ENCODE measurements at regions not wholly inside any gene's neighbourhood (a gene's known extent, or its start where the extent isn't known, plus 50 kb on each side); places are given as distances from the start of the nearest gene placed in this dataset.

- TF ChIP-seq ZBTB1 (tag by site-specific recombination; IDR thresholded peaks at IDR 0.05) (no peak), ATF2 (tag by site-specific recombination; IDR thresholded peaks at IDR 0.05; ENCODE audit: low read depth) (no peak), ZNF621 (tag by site-specific recombination; IDR thresholded peaks at IDR 0.05) (no peak), ZNF670 (tag by site-specific recombination; IDR thresholded peaks at IDR 0.05; ENCODE audit: low read depth) (no peak), ZNF473 (tag by site-specific recombination; IDR thresholded peaks at IDR 0.05) (no peak), ZNF777 (tag by site-specific recombination; IDR thresholded peaks at IDR 0.05; ENCODE audit: borderline replicate concordance) (no peak), ZNF121 (tag by site-specific recombination; IDR thresholded peaks at IDR 0.05) (no peak), KLF8 (tag by site-specific recombination; IDR thresholded peaks at IDR 0.05) (no peak), ZNF2 (tag by site-specific recombination; IDR thresholded peaks at IDR 0.05) (no peak), ZBTB10 (tag by site-specific recombination; IDR thresholded peaks at IDR 0.05) (no peak)
- TF ChIP-seq, protein P1, sequence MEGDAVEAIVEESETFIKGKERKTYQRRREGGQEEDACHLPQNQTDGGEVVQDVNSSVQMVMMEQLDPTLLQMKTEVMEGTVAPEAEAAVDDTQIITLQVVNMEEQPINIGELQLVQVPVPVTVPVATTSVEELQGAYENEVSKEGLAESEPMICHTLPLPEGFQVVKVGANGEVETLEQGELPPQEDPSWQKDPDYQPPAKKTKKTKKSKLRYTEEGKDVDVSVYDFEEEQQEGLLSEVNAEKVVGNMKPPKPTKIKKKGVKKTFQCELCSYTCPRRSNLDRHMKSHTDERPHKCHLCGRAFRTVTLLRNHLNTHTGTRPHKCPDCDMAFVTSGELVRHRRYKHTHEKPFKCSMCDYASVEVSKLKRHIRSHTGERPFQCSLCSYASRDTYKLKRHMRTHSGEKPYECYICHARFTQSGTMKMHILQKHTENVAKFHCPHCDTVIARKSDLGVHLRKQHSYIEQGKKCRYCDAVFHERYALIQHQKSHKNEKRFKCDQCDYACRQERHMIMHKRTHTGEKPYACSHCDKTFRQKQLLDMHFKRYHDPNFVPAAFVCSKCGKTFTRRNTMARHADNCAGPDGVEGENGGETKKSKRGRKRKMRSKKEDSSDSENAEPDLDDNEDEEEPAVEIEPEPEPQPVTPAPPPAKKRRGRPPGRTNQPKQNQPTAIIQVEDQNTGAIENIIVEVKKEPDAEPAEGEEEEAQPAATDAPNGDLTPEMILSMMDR (tag by site-specific recombination; IDR thresholded peaks at IDR 0.05): no peak
Measured at GRCh38 chr3:140816372-140817195, 125.1 kb upstream of the SLC25A36 start.

All from HEK293 (cell line).